ENCODE measurements at regions not wholly inside any gene's neighbourhood (a gene's known extent, or its start where the extent isn't known, plus 50 kb on each side); places are given as distances from the start of the nearest gene placed in this dataset.

GRCh38 chr6:113433335-113433991 is 423.7 kb upstream of the MARCKS start:
- H3K4me1 Mint-ChIP-seq: no peaks in the 10 kb centered on the region

More at GRCh38 chr6:113433335-113433991, 423.7 kb upstream of the MARCKS start:
- Histone ChIP-seq H3K36me3 (ENCODE audit: insufficient read depth) (no peaks in the 10 kb centered on the region), H3K4me3 (no peak overlapping the region), H2AFZ (peak overlapping the region; percentile 61; the same call in 1 of the 2 replicates), H3K4me1 (ENCODE audit: insufficient read depth) (no peaks in the 10 kb centered on the region), H3K27ac (ENCODE audit: low read depth) (no peak overlapping the region), H3K27me3 (ENCODE audit: insufficient read depth) (no peaks in the 10 kb centered on the region), H3K4me2 (no peak overlapping the region), H3K79me2 (replicated peaks; ENCODE audit: insufficient read depth) (no peaks in the 10 kb centered on the region), H3F3A (replicated peaks; ENCODE audit: low read depth) (no peaks in the 10 kb centered on the region), H3K9me2 (ENCODE audit: insufficient read depth) (peaks cover 12% of the 10 kb centered on the region), H4K20me1 (replicated peaks; ENCODE audit: insufficient read depth) (no peaks in the 10 kb centered on the region)
- Mint-ChIP-seq H3K4me3 (no peak overlapping the region), H3K27me3 (ENCODE audit: insufficient read depth, low read depth, poor library complexity) (no peaks in the 10 kb centered on the region), H3K27ac (peak overlapping the region; percentile 8; the same call in 1 of the 2 replicates), H3K36me3 (ENCODE audit: low read depth) (no peaks in the 10 kb centered on the region), H3K9me3 (no peaks in the 10 kb centered on the region)
- TF ChIP-seq ZNF114 (CRISPR knock-in tag; IDR thresholded peaks at IDR 0.05): no peak
- no peak for TF ChIP-seq REST (IDR thresholded peaks at IDR 0.05; ENCODE audit: unreplicated experiment)
- TF ChIP-seq CREB1 (CRISPR knock-in tag; IDR thresholded peaks at IDR 0.05; ENCODE audit: low read depth): no peak
- TF ChIP-seq, protein P1, sequence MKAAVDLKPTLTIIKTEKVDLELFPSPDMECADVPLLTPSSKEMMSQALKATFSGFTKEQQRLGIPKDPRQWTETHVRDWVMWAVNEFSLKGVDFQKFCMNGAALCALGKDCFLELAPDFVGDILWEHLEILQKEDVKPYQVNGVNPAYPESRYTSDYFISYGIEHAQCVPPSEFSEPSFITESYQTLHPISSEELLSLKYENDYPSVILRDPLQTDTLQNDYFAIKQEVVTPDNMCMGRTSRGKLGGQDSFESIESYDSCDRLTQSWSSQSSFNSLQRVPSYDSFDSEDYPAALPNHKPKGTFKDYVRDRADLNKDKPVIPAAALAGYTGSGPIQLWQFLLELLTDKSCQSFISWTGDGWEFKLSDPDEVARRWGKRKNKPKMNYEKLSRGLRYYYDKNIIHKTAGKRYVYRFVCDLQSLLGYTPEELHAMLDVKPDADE (IDR thresholded peaks at IDR 0.05): no peak
- no peak for TF ChIP-seq EZH2phosphoT487 (IDR thresholded peaks at IDR 0.05; ENCODE audit: unreplicated experiment)
- TF ChIP-seq NANOG (IDR thresholded peaks at IDR 0.05; ENCODE audit: borderline replicate concordance): no peak
- TF ChIP-seq, protein P2, sequence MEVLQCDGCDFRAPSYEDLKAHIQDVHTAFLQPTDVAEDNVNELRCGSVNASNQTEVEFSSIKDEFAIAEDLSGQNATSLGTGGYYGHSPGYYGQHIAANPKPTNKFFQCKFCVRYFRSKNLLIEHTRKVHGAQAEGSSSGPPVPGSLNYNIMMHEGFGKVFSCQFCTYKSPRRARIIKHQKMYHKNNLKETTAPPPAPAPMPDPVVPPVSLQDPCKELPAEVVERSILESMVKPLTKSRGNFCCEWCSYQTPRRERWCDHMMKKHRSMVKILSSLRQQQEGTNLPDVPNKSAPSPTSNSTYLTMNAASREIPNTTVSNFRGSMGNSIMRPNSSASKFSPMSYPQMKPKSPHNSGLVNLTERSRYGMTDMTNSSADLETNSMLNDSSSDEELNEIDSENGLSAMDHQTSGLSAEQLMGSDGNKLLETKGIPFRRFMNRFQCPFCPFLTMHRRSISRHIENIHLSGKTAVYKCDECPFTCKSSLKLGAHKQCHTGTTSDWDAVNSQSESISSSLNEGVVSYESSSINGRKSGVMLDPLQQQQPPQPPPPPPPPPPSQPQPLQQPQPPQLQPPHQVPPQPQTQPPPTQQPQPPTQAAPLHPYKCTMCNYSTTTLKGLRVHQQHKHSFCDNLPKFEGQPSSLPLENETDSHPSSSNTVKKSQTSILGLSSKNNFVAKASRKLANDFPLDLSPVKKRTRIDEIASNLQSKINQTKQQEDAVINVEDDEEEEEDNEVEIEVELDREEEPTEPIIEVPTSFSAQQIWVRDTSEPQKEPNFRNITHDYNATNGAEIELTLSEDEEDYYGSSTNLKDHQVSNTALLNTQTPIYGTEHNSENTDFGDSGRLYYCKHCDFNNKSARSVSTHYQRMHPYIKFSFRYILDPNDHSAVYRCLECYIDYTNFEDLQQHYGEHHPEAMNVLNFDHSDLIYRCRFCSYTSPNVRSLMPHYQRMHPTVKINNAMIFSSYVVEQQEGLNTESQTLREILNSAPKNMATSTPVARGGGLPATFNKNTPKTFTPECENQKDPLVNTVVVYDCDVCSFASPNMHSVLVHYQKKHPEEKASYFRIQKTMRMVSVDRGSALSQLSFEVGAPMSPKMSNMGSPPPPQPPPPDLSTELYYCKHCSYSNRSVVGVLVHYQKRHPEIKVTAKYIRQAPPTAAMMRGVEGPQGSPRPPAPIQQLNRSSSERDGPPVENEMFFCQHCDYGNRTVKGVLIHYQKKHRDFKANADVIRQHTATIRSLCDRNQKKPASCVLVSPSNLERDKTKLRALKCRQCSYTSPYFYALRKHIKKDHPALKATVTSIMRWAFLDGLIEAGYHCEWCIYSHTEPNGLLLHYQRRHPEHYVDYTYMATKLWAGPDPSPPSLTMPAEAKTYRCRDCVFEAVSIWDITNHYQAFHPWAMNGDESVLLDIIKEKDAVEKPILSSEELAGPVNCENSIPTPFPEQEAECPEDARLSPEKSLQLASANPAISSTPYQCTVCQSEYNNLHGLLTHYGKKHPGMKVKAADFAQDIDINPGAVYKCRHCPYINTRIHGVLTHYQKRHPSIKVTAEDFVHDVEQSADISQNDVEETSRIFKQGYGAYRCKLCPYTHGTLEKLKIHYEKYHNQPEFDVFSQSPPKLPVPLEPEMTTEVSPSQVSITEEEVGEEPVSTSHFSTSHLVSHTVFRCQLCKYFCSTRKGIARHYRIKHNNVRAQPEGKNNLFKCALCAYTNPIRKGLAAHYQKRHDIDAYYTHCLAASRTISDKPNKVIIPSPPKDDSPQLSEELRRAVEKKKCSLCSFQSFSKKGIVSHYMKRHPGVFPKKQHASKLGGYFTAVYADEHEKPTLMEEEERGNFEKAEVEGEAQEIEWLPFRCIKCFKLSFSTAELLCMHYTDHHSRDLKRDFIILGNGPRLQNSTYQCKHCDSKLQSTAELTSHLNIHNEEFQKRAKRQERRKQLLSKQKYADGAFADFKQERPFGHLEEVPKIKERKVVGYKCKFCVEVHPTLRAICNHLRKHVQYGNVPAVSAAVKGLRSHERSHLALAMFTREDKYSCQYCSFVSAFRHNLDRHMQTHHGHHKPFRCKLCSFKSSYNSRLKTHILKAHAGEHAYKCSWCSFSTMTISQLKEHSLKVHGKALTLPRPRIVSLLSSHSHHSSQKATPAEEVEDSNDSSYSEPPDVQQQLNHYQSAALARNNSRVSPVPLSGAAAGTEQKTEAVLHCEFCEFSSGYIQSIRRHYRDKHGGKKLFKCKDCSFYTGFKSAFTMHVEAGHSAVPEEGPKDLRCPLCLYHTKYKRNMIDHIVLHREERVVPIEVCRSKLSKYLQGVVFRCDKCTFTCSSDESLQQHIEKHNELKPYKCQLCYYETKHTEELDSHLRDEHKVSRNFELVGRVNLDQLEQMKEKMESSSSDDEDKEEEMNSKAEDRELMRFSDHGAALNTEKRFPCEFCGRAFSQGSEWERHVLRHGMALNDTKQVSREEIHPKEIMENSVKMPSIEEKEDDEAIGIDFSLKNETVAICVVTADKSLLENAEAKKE (CRISPR knock-in tag; IDR thresholded peaks at IDR 0.05): no peak
- no peak for TF ChIP-seq EZH2 (IDR thresholded peaks at IDR 0.05; ENCODE audit: low read depth, unreplicated experiment)
- no peak for TF ChIP-seq JUNB (IDR thresholded peaks at IDR 0.05; ENCODE audit: unreplicated experiment)
- ATAC-seq (no peak), DNase-seq (ENCODE audit: low spot score) (no peak)
